ENCODE measurements at regions not wholly inside any gene's neighbourhood (a gene's known extent, or its start where the extent isn't known, plus 50 kb on each side); places are given as distances from the start of the nearest gene placed in this dataset.

DNA sequence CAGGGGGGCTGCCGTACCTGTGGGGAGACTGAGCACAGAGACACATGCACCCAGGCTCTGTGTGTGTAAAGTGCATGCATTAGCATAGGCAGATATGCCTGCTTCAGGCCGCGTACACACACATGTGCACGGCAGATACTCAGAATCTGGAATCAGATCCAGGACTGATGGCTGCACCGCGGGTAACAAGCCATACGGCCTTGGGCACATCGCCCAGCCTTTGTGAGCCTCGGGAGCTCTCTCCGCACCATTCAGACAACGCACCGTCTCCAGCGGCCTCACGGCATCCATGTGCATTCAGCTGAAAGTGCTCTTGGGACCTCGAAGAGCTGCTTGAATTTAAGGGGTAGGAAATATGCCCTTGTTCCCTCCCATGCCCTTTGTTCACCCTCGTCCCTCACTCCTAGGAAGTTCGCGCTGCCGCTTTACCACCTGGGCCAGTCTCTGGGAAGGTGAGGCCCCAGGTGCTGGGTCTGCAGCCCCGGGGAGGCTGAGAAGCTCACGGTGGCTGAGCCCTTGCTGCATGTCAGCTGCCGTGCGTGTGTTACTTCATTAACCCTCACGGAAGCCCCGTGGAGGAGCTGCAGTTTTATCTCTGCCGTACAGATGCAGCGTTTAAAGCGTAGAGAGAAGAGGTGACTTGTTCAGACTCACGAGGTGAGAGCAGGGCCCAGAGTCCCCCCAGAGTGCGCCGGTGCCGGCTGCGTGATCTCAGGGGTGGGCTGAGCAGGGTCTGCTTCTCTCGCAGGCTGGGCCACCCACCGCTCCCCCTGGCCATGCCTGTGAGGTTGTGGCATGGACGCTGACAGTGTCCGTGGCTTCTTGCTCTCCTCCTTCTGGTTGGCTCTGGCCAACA, 377.7 kb upstream of the MYT1L start:
- TF ChIP-seq CTCF (IDR thresholded peaks at IDR 0.05; ENCODE audit: poor library complexity) (no peak), EZH2 (IDR thresholded peaks at IDR 0.05; ENCODE audit: borderline replicate concordance) (no peak)
